ENCODE measurements at regions not wholly inside any gene's neighbourhood (a gene's known extent, or its start where the extent isn't known, plus 50 kb on each side); places are given as distances from the start of the nearest gene placed in this dataset.
A peak's percentile ranks its signal among the peaks of the same experiment; 100 is the strongest.

- DNase-seq (no peak), ATAC-seq (ENCODE audit: insufficient read depth, low read depth) (no peak)
- TF ChIP-seq CTCF (IDR thresholded peaks at IDR 0.05; ENCODE audit: borderline replicate concordance, extremely low read depth, low read length, poor library complexity, severe bottlenecking) (no peak), EZH2 (IDR thresholded peaks at IDR 0.05; ENCODE audit: borderline replicate concordance, low read depth, low read length, severe bottlenecking) (no peak)
- H3K9me3 ChIP-seq (ENCODE audit: insufficient read depth, low read length, severe bottlenecking): no peaks in the 10 kb centered on the region
- H3K4me1 ChIP-seq (ENCODE audit: insufficient read depth, low read length): no peaks in the 10 kb centered on the region
- no peaks in the 10 kb centered on the region for H4K20me1 ChIP-seq (ENCODE audit: insufficient read depth, low read length)
- H3K27me3 ChIP-seq (ENCODE audit: insufficient read depth, low read length, poor library complexity): no peaks in the 10 kb centered on the region
- no peak overlapping the region for H3K9ac ChIP-seq (ENCODE audit: low read depth, low read length)
- no peak overlapping the region for H3K27ac ChIP-seq (ENCODE audit: low read length)
- H3K79me2 ChIP-seq (ENCODE audit: insufficient read depth, low read length): no peaks in the 10 kb centered on the region
- H3K36me3 ChIP-seq (ENCODE audit: insufficient read depth, low read length): no peaks in the 10 kb centered on the region
- no peak overlapping the region for H3K4me2 ChIP-seq (ENCODE audit: insufficient read depth, low read length)
- no peak overlapping the region for H2AFZ ChIP-seq (ENCODE audit: low read depth, low read length)
- no peak overlapping the region for H3K4me3 ChIP-seq (ENCODE audit: low read depth in 1 of 2, low read length in 2 of 2)
These were observed 630.1 kb downstream of the BRINP3 start for GRCh38 chr1:189847613-189848012.

GRCh38 chr1:189851806-189852367 is 625.8 kb downstream of the BRINP3 start:
- Histone ChIP-seq H3K4me2 (ENCODE audit: insufficient read depth, low read length) (no peak overlapping the region), H2AFZ (ENCODE audit: low read depth, low read length) (no peak overlapping the region), H3K27ac (ENCODE audit: low read length) (no peak overlapping the region), H4K20me1 (ENCODE audit: insufficient read depth, low read length) (no peaks in the 10 kb centered on the region), H3K9ac (ENCODE audit: low read depth, low read length) (no peak overlapping the region), H3K27me3 (ENCODE audit: insufficient read depth, low read length, poor library complexity) (no peaks in the 10 kb centered on the region), H3K4me3 (ENCODE audit: low read depth in 1 of 2, low read length in 2 of 2) (no peak overlapping the region), H3K36me3 (ENCODE audit: insufficient read depth, low read length) (no peaks in the 10 kb centered on the region), H3K4me1 (ENCODE audit: insufficient read depth, low read length) (no peaks in the 10 kb centered on the region), H3K79me2 (ENCODE audit: insufficient read depth, low read length) (no peaks in the 10 kb centered on the region), H3K9me3 (ENCODE audit: insufficient read depth, low read length, severe bottlenecking) (no peaks in the 10 kb centered on the region)
- DNase-seq (no peak), ATAC-seq (ENCODE audit: insufficient read depth, low read depth) (no peak)
- TF ChIP-seq EZH2 (IDR thresholded peaks at IDR 0.05; ENCODE audit: borderline replicate concordance, low read depth, low read length, severe bottlenecking) (no peak), CTCF (IDR thresholded peaks at IDR 0.05; ENCODE audit: borderline replicate concordance, extremely low read depth, low read length, poor library complexity, severe bottlenecking) (no peak)

GRCh38 chr1:189859385-189859977 is 618.2 kb downstream of the BRINP3 start:
- H4K20me1 ChIP-seq (ENCODE audit: insufficient read depth, low read length): no peaks in the 10 kb centered on the region
- no peaks in the 10 kb centered on the region for H3K36me3 ChIP-seq (ENCODE audit: insufficient read depth, low read length)
- no peak overlapping the region for H3K4me3 ChIP-seq (ENCODE audit: low read depth in 1 of 2, low read length in 2 of 2)
- H3K27ac ChIP-seq (ENCODE audit: low read length): no peak overlapping the region
- no peak for ATAC-seq (ENCODE audit: insufficient read depth, low read depth)
- no peaks in the 10 kb centered on the region for H3K4me1 ChIP-seq (ENCODE audit: insufficient read depth, low read length)
- TF ChIP-seq CTCF (IDR thresholded peaks at IDR 0.05; ENCODE audit: borderline replicate concordance, extremely low read depth, low read length, poor library complexity, severe bottlenecking) (peak; percentile 70), EZH2 (IDR thresholded peaks at IDR 0.05; ENCODE audit: borderline replicate concordance, low read depth, low read length, severe bottlenecking) (no peak)
- no peak overlapping the region for H3K9ac ChIP-seq (ENCODE audit: low read depth, low read length)
- peak; percentile 29 for DNase-seq
- no peaks in the 10 kb centered on the region for H3K79me2 ChIP-seq (ENCODE audit: insufficient read depth, low read length)
- H3K4me2 ChIP-seq (ENCODE audit: insufficient read depth, low read length): no peak overlapping the region
- H3K27me3 ChIP-seq (ENCODE audit: insufficient read depth, low read length, poor library complexity): no peaks in the 10 kb centered on the region
- no peak overlapping the region for H2AFZ ChIP-seq (ENCODE audit: low read depth, low read length)
- H3K9me3 ChIP-seq (ENCODE audit: insufficient read depth, low read length, severe bottlenecking): peaks cover 11% of the 10 kb centered on the region
